ENCODE measurements at regions not wholly inside any gene's neighbourhood (a gene's known extent, or its start where the extent isn't known, plus 50 kb on each side); places are given as distances from the start of the nearest gene placed in this dataset.

DNA sequence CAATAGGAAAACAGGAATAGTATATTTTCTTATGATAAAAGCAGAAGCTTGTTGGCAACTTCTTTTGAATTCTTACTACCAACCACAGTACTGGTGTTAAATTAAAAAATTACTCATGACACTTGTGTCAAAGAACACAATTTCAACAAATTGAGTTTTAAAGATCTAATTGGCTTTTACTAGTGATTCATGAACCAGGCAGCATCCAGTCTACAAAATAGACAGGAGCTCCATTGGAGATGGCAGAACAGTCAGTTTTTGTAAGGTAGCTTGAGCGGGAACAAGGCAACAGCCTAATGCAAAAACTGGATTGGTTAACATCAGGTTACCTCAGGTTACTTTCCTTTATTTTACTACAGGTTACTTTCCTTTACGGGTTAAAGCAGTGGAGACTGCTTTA, 181.3 kb upstream of the THBS1 start:
- DNase-seq (ENCODE audit: extremely low spot score): no peak
- Histone ChIP-seq H3K4me3 (ENCODE audit: low read depth, low read length) (no peak overlapping the region), H3K36me3 (ENCODE audit: insufficient read depth) (no peaks in the 10 kb centered on the region), H3K4me1 (ENCODE audit: insufficient read depth) (no peaks in the 10 kb centered on the region), H3K27ac (ENCODE audit: low read depth) (no peak overlapping the region)
- WGBS: 97% methylated on average over 2 of the region's 2 CpGs

- Histone ChIP-seq H3K36me3 (ENCODE audit: insufficient read depth) (no peaks in the 10 kb centered on the region), H3K4me1 (ENCODE audit: insufficient read depth) (no peaks in the 10 kb centered on the region), H3K27ac (ENCODE audit: low read depth) (no peak overlapping the region), H3K4me3 (ENCODE audit: low read depth, low read length) (no peak overlapping the region)
- WGBS: 100% methylated on average over 1 of the region's 1 CpG
- no peak for DNase-seq (ENCODE audit: extremely low spot score)
Observed at GRCh38 chr15:39400002-39400401, 180.9 kb upstream of the THBS1 start.

GRCh38 chr15:39400821-39401550, 179.9 kb upstream of the THBS1 start:
- no peaks in the 10 kb centered on the region for H3K4me1 ChIP-seq (ENCODE audit: insufficient read depth)
- H3K27ac ChIP-seq (ENCODE audit: low read depth): no peak overlapping the region
- H3K4me3 ChIP-seq (ENCODE audit: low read depth, low read length): no peak overlapping the region
- 80% methylated on average over 7 of the region's 7 CpGs for WGBS
- H3K36me3 ChIP-seq (ENCODE audit: insufficient read depth): no peaks in the 10 kb centered on the region
- no peak for DNase-seq (ENCODE audit: extremely low spot score)

GRCh38 chr15:39403640-39404117, 177.2 kb upstream of the THBS1 start:
- Histone ChIP-seq H3K36me3 (ENCODE audit: insufficient read depth) (no peaks in the 10 kb centered on the region), H3K27ac (ENCODE audit: low read depth) (no peak overlapping the region), H3K4me3 (ENCODE audit: low read depth, low read length) (no peak overlapping the region), H3K4me1 (ENCODE audit: insufficient read depth) (no peaks in the 10 kb centered on the region)
- DNase-seq (ENCODE audit: extremely low spot score): no peak
- 54% methylated on average over 3 of the region's 3 CpGs for WGBS

- no peaks in the 10 kb centered on the region for H3K4me1 ChIP-seq (ENCODE audit: insufficient read depth)
- 82% methylated on average over 5 of the region's 5 CpGs for WGBS
- no peak overlapping the region for H3K27ac ChIP-seq (ENCODE audit: low read depth)
- no peaks in the 10 kb centered on the region for H3K36me3 ChIP-seq (ENCODE audit: insufficient read depth)
- H3K4me3 ChIP-seq (ENCODE audit: low read depth, low read length): no peak overlapping the region
- no peak for DNase-seq (ENCODE audit: extremely low spot score)
Observed at GRCh38 chr15:39404767-39405181, 176.1 kb upstream of the THBS1 start.

GRCh38 chr15:39406485-39406884, 174.4 kb upstream of the THBS1 start:
- 95% methylated on average over 6 of the region's 6 CpGs for WGBS
- Histone ChIP-seq H3K4me3 (ENCODE audit: low read depth, low read length) (no peak overlapping the region), H3K36me3 (ENCODE audit: insufficient read depth) (no peaks in the 10 kb centered on the region), H3K4me1 (ENCODE audit: insufficient read depth) (no peaks in the 10 kb centered on the region), H3K27ac (ENCODE audit: low read depth) (no peak overlapping the region)
- DNase-seq (ENCODE audit: extremely low spot score): no peak

DNA sequence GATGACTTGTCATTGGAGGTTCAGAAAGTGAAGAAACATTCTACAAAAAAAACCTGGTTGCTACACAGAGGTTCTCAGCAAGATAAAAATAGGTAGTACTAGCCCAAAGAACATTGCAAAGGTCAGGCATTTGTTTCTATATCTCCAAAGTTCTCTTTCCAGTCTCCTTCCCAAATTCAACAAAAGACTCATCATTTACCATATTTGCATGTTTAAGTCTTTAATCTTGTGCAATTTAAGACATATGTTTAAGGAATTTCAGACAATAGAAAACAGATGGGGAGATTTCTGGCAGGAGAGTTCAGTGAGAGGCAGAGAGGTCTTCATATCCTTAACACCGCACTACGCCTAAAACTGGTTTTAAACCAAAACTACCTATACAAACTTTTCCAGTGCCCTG, 173.8 kb upstream of the THBS1 start:
- Histone ChIP-seq H3K36me3 (ENCODE audit: insufficient read depth) (no peaks in the 10 kb centered on the region), H3K4me1 (ENCODE audit: insufficient read depth) (no peaks in the 10 kb centered on the region), H3K4me3 (ENCODE audit: low read depth, low read length) (no peak overlapping the region), H3K27ac (ENCODE audit: low read depth) (no peak overlapping the region)
- WGBS: 96% methylated on average over 2 of the region's 2 CpGs
- no peak for DNase-seq (ENCODE audit: extremely low spot score)

- no peaks in the 10 kb centered on the region for H3K4me1 ChIP-seq (ENCODE audit: insufficient read depth)
- H3K36me3 ChIP-seq (ENCODE audit: insufficient read depth): no peaks in the 10 kb centered on the region
- H3K4me3 ChIP-seq (ENCODE audit: low read depth, low read length): no peak overlapping the region
- DNase-seq (ENCODE audit: extremely low spot score): no peak
- H3K27ac ChIP-seq (ENCODE audit: low read depth): no peak overlapping the region
- 91% methylated on average over 2 of the region's 2 CpGs for WGBS
Observed at GRCh38 chr15:39409876-39410530, 170.9 kb upstream of the THBS1 start.

DNA sequence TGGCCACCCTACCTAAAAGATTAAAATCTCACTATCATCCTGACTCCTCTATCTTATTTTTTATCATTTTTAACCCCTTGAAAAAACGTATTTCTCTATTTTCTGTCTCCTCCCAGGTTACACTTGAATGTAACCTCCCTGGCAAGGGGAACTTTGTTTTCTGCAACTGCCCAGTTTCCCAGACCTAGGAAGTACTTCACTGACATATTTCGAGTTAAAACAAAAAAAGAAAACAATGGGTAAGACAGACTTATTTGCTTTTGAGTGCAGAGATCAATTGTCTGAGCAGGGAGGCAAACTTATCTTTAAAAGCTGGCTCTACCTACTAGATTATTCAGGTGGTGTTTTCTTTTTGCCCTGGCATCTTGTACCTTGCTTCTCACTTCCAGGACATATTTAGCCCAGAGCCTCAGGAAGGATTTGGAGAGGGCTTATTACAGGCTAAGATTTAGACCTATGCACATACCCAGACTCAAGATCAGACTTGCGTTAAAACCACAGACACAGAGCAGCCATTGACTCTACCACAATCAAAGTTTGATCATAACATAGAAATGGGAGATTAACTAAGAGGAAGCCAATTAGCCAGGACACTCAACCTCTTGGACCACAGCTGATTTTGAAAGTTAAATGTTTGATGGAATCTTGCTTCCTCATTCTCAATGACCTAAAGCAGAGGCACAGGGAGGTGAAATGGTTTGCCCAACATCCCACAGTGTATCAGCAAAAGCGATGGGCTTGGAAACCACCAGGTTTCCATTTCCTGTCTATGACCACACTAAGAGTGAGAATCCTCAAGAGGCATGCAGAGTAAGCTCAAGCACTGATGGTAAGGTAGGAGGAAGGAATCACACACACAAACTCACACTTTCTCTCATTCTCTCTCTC, 169.5 kb upstream of the THBS1 start:
- no peaks in the 10 kb centered on the region for H3K4me1 ChIP-seq (ENCODE audit: insufficient read depth)
- no peak for DNase-seq (ENCODE audit: extremely low spot score)
- WGBS: 84% methylated on average over 4 of the region's 4 CpGs
- no peaks in the 10 kb centered on the region for H3K36me3 ChIP-seq (ENCODE audit: insufficient read depth)
- H3K27ac ChIP-seq (ENCODE audit: low read depth): no peak overlapping the region
- no peak overlapping the region for H3K4me3 ChIP-seq (ENCODE audit: low read depth, low read length)

DNA sequence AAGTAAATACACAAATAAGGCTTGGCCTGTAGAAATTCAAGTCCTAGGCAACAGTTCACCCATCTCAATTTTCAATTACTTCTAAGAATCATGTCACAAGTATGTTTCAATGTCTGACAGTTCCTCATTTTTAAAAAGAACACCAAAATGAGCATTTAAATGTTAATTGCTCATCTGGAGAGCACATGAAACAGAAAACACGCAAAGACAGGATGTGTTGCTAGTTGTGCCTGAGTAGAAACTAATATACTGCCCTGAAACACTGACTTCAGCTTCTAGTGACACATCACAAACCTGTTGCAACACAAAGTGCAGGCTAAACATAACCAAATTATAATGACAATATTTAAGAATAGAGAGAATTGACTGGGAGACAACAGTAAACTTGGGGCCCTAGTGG, 167.3 kb upstream of the THBS1 start:
- H3K4me3 ChIP-seq (ENCODE audit: low read depth, low read length): no peak overlapping the region
- H3K27ac ChIP-seq (ENCODE audit: low read depth): no peak overlapping the region
- DNase-seq (ENCODE audit: extremely low spot score): no peak
- no peaks in the 10 kb centered on the region for H3K4me1 ChIP-seq (ENCODE audit: insufficient read depth)
- WGBS: 74% methylated on average over 1 of the region's 1 CpG
- H3K36me3 ChIP-seq (ENCODE audit: insufficient read depth): no peaks in the 10 kb centered on the region

GRCh38 chr15:39414201-39414600, 166.7 kb upstream of the THBS1 start:
- DNase-seq (ENCODE audit: extremely low spot score): no peak
- Histone ChIP-seq H3K4me3 (ENCODE audit: low read depth, low read length) (no peak overlapping the region), H3K4me1 (ENCODE audit: insufficient read depth) (no peaks in the 10 kb centered on the region), H3K36me3 (ENCODE audit: insufficient read depth) (no peaks in the 10 kb centered on the region), H3K27ac (ENCODE audit: low read depth) (no peak overlapping the region)
- 91% methylated on average over 4 of the region's 4 CpGs for WGBS

GRCh38 chr15:39415634-39416033, 165.2 kb upstream of the THBS1 start:
- Histone ChIP-seq H3K27ac (ENCODE audit: low read depth) (no peak overlapping the region), H3K4me3 (ENCODE audit: low read depth, low read length) (no peak overlapping the region), H3K4me1 (ENCODE audit: insufficient read depth) (no peaks in the 10 kb centered on the region), H3K36me3 (ENCODE audit: insufficient read depth) (no peaks in the 10 kb centered on the region)
- WGBS: 48% methylated on average over 2 of the region's 2 CpGs
- DNase-seq (ENCODE audit: extremely low spot score): no peak

DNA sequence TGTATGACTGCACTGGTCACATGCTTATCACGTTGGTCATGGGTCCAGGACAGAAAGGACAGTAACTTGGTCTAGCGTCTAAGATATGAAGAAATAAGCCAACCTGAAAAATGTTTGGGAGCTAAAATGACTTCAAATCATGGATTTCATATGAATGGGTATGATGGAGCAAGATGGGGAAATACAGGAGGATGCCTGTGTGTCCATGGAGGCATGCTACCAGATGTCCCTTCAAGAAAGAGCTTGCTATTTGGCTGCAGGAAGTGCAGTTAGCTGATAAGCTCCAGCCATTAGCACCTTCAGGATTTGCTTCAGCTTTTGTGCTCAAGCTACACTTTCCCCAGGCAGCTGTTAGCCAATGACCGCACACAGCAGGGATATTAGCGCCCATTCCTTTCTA, 164.6 kb upstream of the THBS1 start:
- H3K36me3 ChIP-seq (ENCODE audit: insufficient read depth): no peaks in the 10 kb centered on the region
- 96% methylated on average over 4 of the region's 4 CpGs for WGBS
- H3K4me1 ChIP-seq (ENCODE audit: insufficient read depth): no peaks in the 10 kb centered on the region
- no peak overlapping the region for H3K27ac ChIP-seq (ENCODE audit: low read depth)
- no peak overlapping the region for H3K4me3 ChIP-seq (ENCODE audit: low read depth, low read length)
- no peak for DNase-seq (ENCODE audit: extremely low spot score)

Data from urinary bladder (tissue), 3 donors.